ENCODE measurements at regions not wholly inside any gene's neighbourhood (a gene's known extent, or its start where the extent isn't known, plus 50 kb on each side); places are given as distances from the start of the nearest gene placed in this dataset.

DNA sequence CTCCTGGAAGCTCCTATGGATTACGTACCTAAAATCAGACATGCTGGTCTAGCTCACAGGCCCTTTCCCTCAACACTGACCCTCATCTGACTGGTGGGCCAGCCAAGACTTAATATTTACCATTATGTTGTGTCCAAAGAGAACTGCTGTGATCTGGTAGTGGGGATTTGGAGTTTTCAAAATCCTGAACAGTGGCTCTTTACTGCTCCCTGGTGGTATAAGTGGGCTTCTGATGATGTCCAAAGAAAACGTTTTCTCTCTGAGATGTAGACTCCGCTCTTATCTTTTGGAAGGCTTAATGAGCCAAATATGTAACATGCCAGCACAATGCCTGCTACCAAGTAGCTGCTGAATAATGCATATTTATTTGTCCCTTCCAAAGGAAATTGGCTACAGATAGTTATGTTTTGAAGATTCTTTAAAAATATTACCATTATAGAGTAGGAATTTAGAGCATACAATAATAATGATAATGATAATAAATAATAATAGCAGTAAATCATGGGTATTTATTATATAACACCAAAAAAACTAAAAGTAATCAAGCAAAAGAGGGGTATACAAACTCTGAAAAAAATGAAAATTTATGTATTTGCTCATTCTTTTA lies 406.6 kb upstream of the TNC start:
- peak overlapping the region in 1 of 4 donors; percentile 29 for H3K27ac ChIP-seq
- H3K27me3 ChIP-seq, result no peaks in the 10 kb centered on the region
- no peaks in the 10 kb centered on the region for H3K9me3 ChIP-seq
- no peaks in the 10 kb centered on the region for H3K36me3 ChIP-seq
- peaks cover 0 to 11% (median 0%) of the 10 kb centered on the region in 4 donors for H3K4me1 ChIP-seq
- peak in 1 of 2 donors; percentile 60 for DNase-seq (ENCODE audit: low spot score in 2 of 2)
- WGBS, 2 donors, result 20 to 22% methylated on average over 3 of the region's 3 CpGs
- TF ChIP-seq, protein P1, sequence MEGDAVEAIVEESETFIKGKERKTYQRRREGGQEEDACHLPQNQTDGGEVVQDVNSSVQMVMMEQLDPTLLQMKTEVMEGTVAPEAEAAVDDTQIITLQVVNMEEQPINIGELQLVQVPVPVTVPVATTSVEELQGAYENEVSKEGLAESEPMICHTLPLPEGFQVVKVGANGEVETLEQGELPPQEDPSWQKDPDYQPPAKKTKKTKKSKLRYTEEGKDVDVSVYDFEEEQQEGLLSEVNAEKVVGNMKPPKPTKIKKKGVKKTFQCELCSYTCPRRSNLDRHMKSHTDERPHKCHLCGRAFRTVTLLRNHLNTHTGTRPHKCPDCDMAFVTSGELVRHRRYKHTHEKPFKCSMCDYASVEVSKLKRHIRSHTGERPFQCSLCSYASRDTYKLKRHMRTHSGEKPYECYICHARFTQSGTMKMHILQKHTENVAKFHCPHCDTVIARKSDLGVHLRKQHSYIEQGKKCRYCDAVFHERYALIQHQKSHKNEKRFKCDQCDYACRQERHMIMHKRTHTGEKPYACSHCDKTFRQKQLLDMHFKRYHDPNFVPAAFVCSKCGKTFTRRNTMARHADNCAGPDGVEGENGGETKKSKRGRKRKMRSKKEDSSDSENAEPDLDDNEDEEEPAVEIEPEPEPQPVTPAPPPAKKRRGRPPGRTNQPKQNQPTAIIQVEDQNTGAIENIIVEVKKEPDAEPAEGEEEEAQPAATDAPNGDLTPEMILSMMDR (IDR thresholded peaks at IDR 0.05), result peak; percentile 60 to 83 (median 77)
- peak in 1 of 2 donors; percentile 8 for TF ChIP-seq EP300 (IDR thresholded peaks at IDR 0.05)
- TF ChIP-seq POLR2A (IDR thresholded peaks at IDR 0.05), result no peak
- no peak overlapping the region for H3K4me3 ChIP-seq

DNA sequence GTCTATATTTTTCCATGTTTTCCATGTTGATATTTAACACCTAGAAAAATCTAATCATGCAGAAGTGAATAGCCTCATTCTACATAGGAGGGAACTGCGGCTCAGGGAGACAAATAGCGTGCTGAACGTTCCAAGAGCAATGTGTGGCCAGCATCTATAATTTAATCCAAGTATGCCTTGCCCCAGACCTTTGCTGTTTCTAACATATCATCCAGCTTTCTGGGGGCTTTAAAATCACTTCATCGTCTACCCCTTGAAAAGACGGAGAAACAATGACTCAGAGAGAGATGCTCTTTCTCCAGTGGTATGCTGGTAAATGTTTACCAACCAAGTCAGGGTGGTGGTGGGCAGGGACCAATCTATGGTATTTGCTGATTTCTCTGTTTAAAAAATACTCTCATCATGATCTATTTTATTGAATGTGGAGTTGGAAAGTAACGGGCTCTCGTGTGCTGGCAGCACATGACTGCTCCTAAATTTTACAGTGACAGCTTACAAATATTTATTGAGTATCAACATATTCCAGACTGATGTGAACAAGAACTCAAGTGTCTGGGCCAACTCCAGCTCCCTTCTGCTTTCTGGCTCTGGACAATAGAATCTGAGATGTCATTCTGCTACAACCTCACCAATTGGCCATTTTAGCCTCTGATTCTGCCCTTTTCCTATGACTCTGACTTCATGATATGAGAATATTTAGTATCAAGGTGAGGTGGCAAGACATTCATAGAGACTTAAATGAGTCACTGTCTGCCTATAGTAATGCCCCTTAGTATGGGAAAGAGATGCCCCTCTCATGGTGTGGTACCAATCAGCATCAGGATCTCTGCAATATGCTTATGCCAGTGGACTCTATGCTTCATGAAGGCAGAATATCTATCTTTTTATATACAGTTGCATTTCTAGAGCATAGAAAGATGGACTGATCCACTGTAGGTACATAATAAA lies 407.4 kb upstream of the TNC start:
- no peak overlapping the region for H3K27ac ChIP-seq
- no peak for DNase-seq (ENCODE audit: low spot score in 2 of 2)
- no peaks in the 10 kb centered on the region for H3K9me3 ChIP-seq
- H3K4me3 ChIP-seq, result no peak overlapping the region
- H3K36me3 ChIP-seq, result no peaks in the 10 kb centered on the region
- TF ChIP-seq POLR2A (IDR thresholded peaks at IDR 0.05) (no peak), EP300 (IDR thresholded peaks at IDR 0.05) (no peak)
- TF ChIP-seq, protein P1 (IDR thresholded peaks at IDR 0.05), result no peak
- H3K27me3 ChIP-seq, result no peaks in the 10 kb centered on the region
- peaks cover 0 to 11% (median 0%) of the 10 kb centered on the region in 4 donors for H3K4me1 ChIP-seq
- 59 to 73% methylated on average over 7 of the region's 7 CpGs for WGBS, 2 donors

DNA sequence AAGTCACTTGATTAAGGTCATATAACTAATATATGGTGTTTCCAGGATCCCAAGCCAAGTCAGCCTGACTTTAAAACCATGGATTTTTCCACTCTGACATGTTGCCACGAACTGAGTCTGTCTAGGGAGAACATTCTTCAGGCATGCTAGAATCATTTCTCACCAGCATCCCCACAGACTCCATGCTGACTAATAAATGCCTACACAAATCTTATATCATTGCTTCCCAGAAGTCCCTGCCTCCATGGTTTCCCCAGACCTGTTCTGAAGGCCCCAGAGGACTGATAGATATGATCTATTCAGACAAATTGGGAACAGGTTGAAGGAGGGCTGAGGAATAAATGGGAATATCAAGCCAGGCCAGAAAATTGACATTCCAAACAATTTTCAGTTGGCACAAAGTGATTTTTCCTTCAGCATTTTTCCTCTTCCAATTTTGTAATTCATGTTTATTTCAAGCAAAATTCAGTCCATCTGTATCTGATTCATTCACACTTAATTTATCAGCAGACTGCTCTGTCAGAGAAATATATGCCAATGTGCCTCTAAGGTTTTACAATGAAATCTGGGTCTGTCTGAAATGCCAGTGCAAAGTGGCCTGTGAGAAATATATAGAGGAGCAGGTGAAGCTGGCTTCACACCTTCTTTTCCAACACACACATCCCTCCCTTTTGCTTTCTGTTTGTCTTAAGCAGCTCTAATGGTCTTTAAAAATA lies 413.6 kb upstream of the TNC start:
- no peak for TF ChIP-seq EP300 (IDR thresholded peaks at IDR 0.05)
- no peak for TF ChIP-seq POLR2A (IDR thresholded peaks at IDR 0.05)
- TF ChIP-seq, protein P1 (IDR thresholded peaks at IDR 0.05), result no peak
- H3K9me3 ChIP-seq, result no peaks in the 10 kb centered on the region
- peak in 1 of 2 donors; percentile 9 for DNase-seq (ENCODE audit: low spot score in 2 of 2)
- no peak overlapping the region for H3K27ac ChIP-seq
- no peaks in the 10 kb centered on the region for H3K27me3 ChIP-seq
- no peak overlapping the region for H3K4me3 ChIP-seq
- 42 to 45% methylated on average over 1 of the region's 1 CpG for WGBS, 2 donors
- H3K4me1 ChIP-seq, result peaks cover 0 to 5% (median 0%) of the 10 kb centered on the region in 4 donors
- H3K36me3 ChIP-seq, result no peaks in the 10 kb centered on the region

DNA sequence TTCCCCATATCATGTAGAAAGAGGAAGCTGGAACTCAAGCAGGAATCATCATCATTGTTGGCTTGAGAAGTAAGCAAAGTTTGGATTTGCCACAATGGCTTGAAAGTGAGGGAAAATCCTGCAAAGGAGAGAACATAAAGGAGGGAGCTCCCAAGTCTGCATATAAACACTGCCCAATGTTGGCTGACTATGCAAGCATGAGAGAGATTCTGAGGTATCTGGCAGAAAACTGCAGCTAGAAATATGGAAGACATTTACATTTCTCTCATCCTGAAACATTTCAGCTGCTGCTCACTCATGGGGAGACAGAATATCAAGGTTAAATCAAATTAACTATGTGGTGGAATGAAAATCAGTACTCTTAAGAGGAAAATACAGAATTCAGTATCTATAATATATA lies 415.6 kb upstream of the TNC start:
- no peaks in the 10 kb centered on the region for H3K36me3 ChIP-seq
- no peaks in the 10 kb centered on the region for H3K27me3 ChIP-seq
- H3K9me3 ChIP-seq, result no peaks in the 10 kb centered on the region
- no peak overlapping the region for H3K27ac ChIP-seq
- no peak for DNase-seq (ENCODE audit: low spot score in 2 of 2)
- peaks cover 0 to 5% (median 0%) of the 10 kb centered on the region in 4 donors for H3K4me1 ChIP-seq
- TF ChIP-seq, protein P1 (IDR thresholded peaks at IDR 0.05), result no peak
- TF ChIP-seq EP300 (IDR thresholded peaks at IDR 0.05) (no peak), POLR2A (IDR thresholded peaks at IDR 0.05) (no peak)
- H3K4me3 ChIP-seq, result no peak overlapping the region

Data from tibial nerve (tissue), 4 donors.